ENCODE measurements at regions not wholly inside any gene's neighbourhood (a gene's known extent, or its start where the extent isn't known, plus 50 kb on each side); places are given as distances from the start of the nearest gene placed in this dataset.

DNA sequence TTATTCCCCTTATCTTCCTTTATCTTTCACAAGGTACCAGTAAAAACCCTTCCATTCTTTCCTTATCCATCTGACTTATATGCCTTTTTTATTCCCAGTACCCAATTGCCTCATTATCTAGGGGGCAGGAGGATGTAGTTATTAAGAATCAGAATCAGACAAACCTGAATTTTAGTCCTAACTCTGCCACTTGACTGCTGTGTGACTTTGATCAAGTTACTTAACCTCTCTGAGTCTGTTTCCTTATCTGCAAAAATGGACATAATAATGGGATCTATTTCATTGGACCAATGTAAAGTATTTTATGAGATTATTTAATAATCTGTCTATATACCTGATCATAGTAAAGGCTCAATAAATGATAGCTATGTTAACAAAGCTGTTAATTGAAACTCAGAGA is 59.6 kb upstream of the SIX3 start:
- no peaks in the 10 kb centered on the region for H3K36me3 Mint-ChIP-seq
- no peaks in the 10 kb centered on the region for H3K9me3 Mint-ChIP-seq
- POLR2A ChIA-PET = no interaction called here
- no peak for DNase-seq
- H3K4me3 Mint-ChIP-seq = no peak overlapping the region
- peaks cover 16% of the 10 kb centered on the region for H3K27me3 Mint-ChIP-seq
- H3K27ac Mint-ChIP-seq = no peak overlapping the region
- CTCF ChIA-PET = interaction anchor here (1.2 kb wide), 1 partner anchor 402 kb away, joined by 3 read pairs; no protein-coding TSS in a partner anchor
- intact Hi-C loops (cut with micrococcal nuclease) = no loop called here
- no peaks in the 10 kb centered on the region for H3K4me1 Mint-ChIP-seq (ENCODE audit: low read depth)

- Mint-ChIP-seq H3K9me3 (no peaks in the 10 kb centered on the region), H3K27me3 (peaks cover 19% of the 10 kb centered on the region), H3K4me3 (no peak overlapping the region), H3K27ac (no peak overlapping the region), H3K4me1 (ENCODE audit: low read depth) (no peaks in the 10 kb centered on the region), H3K36me3 (no peaks in the 10 kb centered on the region)
- intact Hi-C loops (cut with micrococcal nuclease) = no loop called here
- ChIA-PET CTCF (interaction anchor here (0.8 kb wide), 1 partner anchor 404 kb away, joined by 3 read pairs; no protein-coding TSS in a partner anchor), POLR2A (no interaction called here)
- no peak for DNase-seq
These were observed 58.1 kb upstream of the SIX3 start for GRCh38 chr2:44883356-44883755.

- Mint-ChIP-seq H3K27ac (no peak overlapping the region), H3K4me1 (ENCODE audit: low read depth) (no peaks in the 10 kb centered on the region), H3K36me3 (no peaks in the 10 kb centered on the region), H3K27me3 (peaks cover 14% of the 10 kb centered on the region), H3K4me3 (no peak overlapping the region), H3K9me3 (no peaks in the 10 kb centered on the region)
- CTCF ChIA-PET = interaction anchor here (0.8 kb wide), 1 partner anchor 405 kb away, joined by 3 read pairs; no protein-coding TSS in a partner anchor
- POLR2A ChIA-PET = no interaction called here
- DNase-seq = no peak
- intact Hi-C loops (cut with micrococcal nuclease) = no loop called here
These were observed 57.3 kb upstream of the SIX3 start for GRCh38 chr2:44884231-44884630.

DNA sequence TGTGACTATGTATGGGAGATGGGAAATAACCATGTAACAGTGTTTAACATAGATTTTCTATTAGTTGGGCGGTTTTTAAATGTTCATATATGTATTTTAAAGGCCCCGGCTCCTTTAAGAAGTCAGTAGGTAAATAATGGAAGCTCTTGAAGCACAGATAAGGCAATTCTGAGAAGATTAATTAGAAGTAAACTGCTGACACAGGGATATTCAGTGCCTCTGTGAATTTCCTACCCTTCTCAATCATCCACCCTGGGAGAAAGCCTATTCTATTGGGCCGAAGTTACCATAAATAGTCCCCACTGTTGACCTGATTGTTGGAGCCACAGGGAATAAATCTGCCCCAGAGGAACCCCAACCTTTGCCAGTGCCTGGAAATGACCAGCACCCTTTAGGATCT is 56.8 kb upstream of the SIX3 start:
- ChIA-PET POLR2A (no interaction called here), CTCF (no interaction called here)
- H3K4me3 Mint-ChIP-seq = no peak overlapping the region
- H3K27ac Mint-ChIP-seq = no peak overlapping the region
- intact Hi-C loops (cut with micrococcal nuclease) = no loop called here
- H3K4me1 Mint-ChIP-seq (ENCODE audit: low read depth) = no peaks in the 10 kb centered on the region
- DNase-seq = no peak
- peaks cover 14% of the 10 kb centered on the region for H3K27me3 Mint-ChIP-seq
- H3K36me3 Mint-ChIP-seq = no peaks in the 10 kb centered on the region
- H3K9me3 Mint-ChIP-seq = no peaks in the 10 kb centered on the region

DNA sequence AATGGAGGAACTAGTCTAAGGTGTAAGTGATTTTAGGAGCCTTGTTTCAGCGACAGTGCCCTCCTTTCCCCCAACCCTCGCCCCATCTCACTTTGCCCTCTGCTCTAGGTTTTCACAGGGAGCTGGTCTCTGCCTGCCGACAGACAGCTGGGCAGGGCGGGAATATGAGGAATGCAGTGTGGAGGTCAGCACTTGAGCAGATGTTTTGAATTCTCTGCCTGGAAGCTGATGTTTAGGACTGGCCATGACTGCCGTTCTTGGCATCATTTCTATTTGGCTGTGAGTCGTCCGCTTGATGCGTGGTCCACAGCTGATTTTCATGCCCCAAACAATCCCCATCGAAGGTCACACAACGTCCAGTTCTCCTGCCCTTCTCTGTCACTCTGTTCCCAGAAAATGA is 55.1 kb upstream of the SIX3 start:
- ChIA-PET CTCF (no interaction called here), POLR2A (no interaction called here)
- no peak overlapping the region for H3K4me3 Mint-ChIP-seq
- H3K4me1 Mint-ChIP-seq (ENCODE audit: low read depth) = no peaks in the 10 kb centered on the region
- no peak overlapping the region for H3K27ac Mint-ChIP-seq
- peaks cover 14% of the 10 kb centered on the region for H3K27me3 Mint-ChIP-seq
- H3K36me3 Mint-ChIP-seq = no peaks in the 10 kb centered on the region
- no peaks in the 10 kb centered on the region for H3K9me3 Mint-ChIP-seq
- intact Hi-C loops (cut with micrococcal nuclease) = no loop called here
- DNase-seq = no peak

- Mint-ChIP-seq H3K36me3 (peaks cover 6% of the 10 kb centered on the region), H3K4me3 (no peak overlapping the region), H3K27me3 (peaks cover 16% of the 10 kb centered on the region), H3K9me3 (peaks cover 22% of the 10 kb centered on the region), H3K4me1 (ENCODE audit: low read depth) (peaks cover 5% of the 10 kb centered on the region), H3K27ac (no peak overlapping the region)
- ChIA-PET POLR2A (no interaction called here), CTCF (no interaction called here)
- intact Hi-C loops (cut with micrococcal nuclease) = no loop called here
- DNase-seq = no peak
These were observed 52.4 kb upstream of the SIX3 start for GRCh38 chr2:44889096-44889495.

All from activated CD4-positive, alpha-beta memory T cell treated with anti-CD3 and anti-CD28 coated beads for 36 hours (primary cell).